Uterus (tissue), 2 donors: ENCODE measurements at regions not wholly inside any gene's neighbourhood (a gene's known extent, or its start where the extent isn't known, plus 50 kb on each side); places are given as distances from the start of the nearest gene placed in this dataset.

ENCODE experiments used
- POLR2A ChIP-seq, 2 donors: fragments of 450-650 bp; IDR thresholded peaks; one replicate each; pipeline ENCODE4 v1.6.1; 2016; ENCODE audit warnings: antibody characterized with exemption in 2 of 2, mild to moderate bottlenecking in 1 of 2, moderate library complexity in 1 of 2
- TF ChIP-seq, protein P1 (sequence below), 4 experiments: fragments of 200-600 bp in 2 of 4; fragments of 450-650 bp in 2 of 4; sonication (generic) in 2 of 4; IDR thresholded peaks; one replicate each; pipeline ENCODE4 v1.5.1; 2016 to 2019; ENCODE audit warnings: antibody characterized with exemption in 4 of 4, mild to moderate bottlenecking in 2 of 4, moderate library complexity in 1 of 4

- TF ChIP-seq, protein P1, sequence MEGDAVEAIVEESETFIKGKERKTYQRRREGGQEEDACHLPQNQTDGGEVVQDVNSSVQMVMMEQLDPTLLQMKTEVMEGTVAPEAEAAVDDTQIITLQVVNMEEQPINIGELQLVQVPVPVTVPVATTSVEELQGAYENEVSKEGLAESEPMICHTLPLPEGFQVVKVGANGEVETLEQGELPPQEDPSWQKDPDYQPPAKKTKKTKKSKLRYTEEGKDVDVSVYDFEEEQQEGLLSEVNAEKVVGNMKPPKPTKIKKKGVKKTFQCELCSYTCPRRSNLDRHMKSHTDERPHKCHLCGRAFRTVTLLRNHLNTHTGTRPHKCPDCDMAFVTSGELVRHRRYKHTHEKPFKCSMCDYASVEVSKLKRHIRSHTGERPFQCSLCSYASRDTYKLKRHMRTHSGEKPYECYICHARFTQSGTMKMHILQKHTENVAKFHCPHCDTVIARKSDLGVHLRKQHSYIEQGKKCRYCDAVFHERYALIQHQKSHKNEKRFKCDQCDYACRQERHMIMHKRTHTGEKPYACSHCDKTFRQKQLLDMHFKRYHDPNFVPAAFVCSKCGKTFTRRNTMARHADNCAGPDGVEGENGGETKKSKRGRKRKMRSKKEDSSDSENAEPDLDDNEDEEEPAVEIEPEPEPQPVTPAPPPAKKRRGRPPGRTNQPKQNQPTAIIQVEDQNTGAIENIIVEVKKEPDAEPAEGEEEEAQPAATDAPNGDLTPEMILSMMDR (IDR thresholded peaks at IDR 0.05) = peak in 2 of 4 experiments; percentile 24 to 31
- no peak for TF ChIP-seq POLR2A (IDR thresholded peaks at IDR 0.05)
These were observed 528.8 kb downstream of the CPS1 start for GRCh38 chr2:211085056-211085680.
